Ovary (tissue), 3 donors: ENCODE measurements at regions not wholly inside any gene's neighbourhood (a gene's known extent, or its start where the extent isn't known, plus 50 kb on each side); places are given as distances from the start of the nearest gene placed in this dataset.

Experiments
- CTCF ChIP-seq, 3 donors: fragments of 450-650 bp in 2 of 3; fragments of 200-600 bp in 1 of 3; IDR thresholded peaks; one replicate each; pipeline versions ENCODE4 v1.5.1 to v1.8.0; 2016 to 2022; ENCODE audit warnings: antibody characterized with exemption in 3 of 3, mild to moderate bottlenecking in 1 of 3
- EP300 ChIP-seq: sonication (generic); formaldehyde crosslinking; IDR thresholded peaks from one replicate; pipeline ENCODE4 v1.6.1; 2017; ENCODE audit warnings: antibody characterized with exemption
- POLR2A ChIP-seq: fragments of 450-650 bp; IDR thresholded peaks from one replicate; pipeline ENCODE4 v1.6.1; 2017; ENCODE audit warnings: antibody characterized with exemption, mild to moderate bottlenecking, moderate library complexity
- donor health status: DM: no; HTN: no; CAD: no.

GRCh38 chr2:71857636-71858035 lies 290.0 kb downstream of the CYP26B1 start:
- no peak for TF ChIP-seq POLR2A
- TF ChIP-seq CTCF (IDR thresholded peaks at IDR 0.05), result no peak
- no peak for TF ChIP-seq EP300
